Stomach (tissue), 8 donors: ENCODE measurements at regions not wholly inside any gene's neighbourhood (a gene's known extent, or its start where the extent isn't known, plus 50 kb on each side); places are given as distances from the start of the nearest gene placed in this dataset.

Source experiments
- DNase-seq, 2 donors: peaks; one replicate each; pipeline versions ENCODE4 v3.0.0 to v3.0.0-alpha.2; 2013 to 2019
- H3K27ac ChIP-seq, 5 donors: fragments of 200-600 bp in 4 of 5; sonication (generic) in 4 of 5; one replicate each; pipeline ENCODE4 v1.5.1; 2013 to 2019; ENCODE audit warnings: mild to moderate bottlenecking in 1 of 5, moderate library complexity in 1 of 5
- H3K27me3 ChIP-seq, 3 donors: fragments of 200-600 bp; sonication (generic); one replicate each; pipeline ENCODE4 v1.5.1; 2017 to 2019; ENCODE audit warnings: mixed run types in 1 of 3
- H3K36me3 ChIP-seq, 4 donors: fragments of 200-600 bp; sonication (generic); 1 replicate in 3 of 4; 2 replicates in 1 of 4; pipeline ENCODE4 v1.5.1; 2016 to 2019
- H3K4me1 ChIP-seq, 4 donors: fragments of 200-600 bp; sonication (generic); one replicate each; pipeline ENCODE4 v1.5.1; 2016 to 2019
- H3K4me3 ChIP-seq, 4 donors: fragments of 200-600 bp; sonication (generic) in 3 of 4; one replicate each; pipeline ENCODE4 v1.5.1; 2016 to 2019; ENCODE audit warnings: mild to moderate bottlenecking in 1 of 4
- H3K9me3 ChIP-seq, 4 donors: fragments of 200-600 bp; sonication (generic); one replicate each; pipeline ENCODE4 v1.5.1; 2016 to 2019
- EP300 ChIP-seq: sonication (generic); formaldehyde crosslinking; IDR thresholded peaks from one replicate; pipeline ENCODE4 v1.6.1; 2017; ENCODE audit warnings: antibody characterized with exemption
- POLR2A ChIP-seq, 4 donors: fragments of 450-650 bp; IDR thresholded peaks; one replicate each; pipeline ENCODE4 v1.6.1; 2016; ENCODE audit warnings: antibody characterized with exemption in 4 of 4, control low read depth in 2 of 4, mild to moderate bottlenecking in 1 of 4, moderate library complexity in 1 of 4
- POLR2AphosphoS5 ChIP-seq, 3 donors: sonication (generic); formaldehyde crosslinking; IDR thresholded peaks; one replicate each; pipeline ENCODE4 v1.6.1; 2016; ENCODE audit warnings: antibody characterized with exemption in 3 of 3
- WGBS, 5 donors: extraction: QIAGEN DNeasy Blood & Tissue Kit in 3 of 5; methylation state at CpG; one replicate each; pipeline versions ENCODE4 v1.1.5 to v1.1.7; 2013 to 2018; 5-methylcytosine and 5-hydroxymethylcytosine counted together
- intact Hi-C: fragments of 100-400 bp; cut with DNase I; formaldehyde crosslinking; loops from one replicate; pipeline ENCODE4 v1.15.1; 2023; ENCODE audit warnings: low total_unique reads
- TF ChIP-seq, protein P1 (sequence below), 7 experiments: fragments of 450-650 bp in 4 of 7; fragments of 200-600 bp in 3 of 7; sonication (generic) in 3 of 7; IDR thresholded peaks; one replicate each; pipeline ENCODE4 v1.5.1; 2016 to 2019; ENCODE audit warnings: antibody characterized with exemption in 7 of 7, control low read depth in 2 of 7, mild to moderate bottlenecking in 1 of 7
- donor health status: healthy with polysubstance abuse.
- donor health status: Bipolar disorder and iron deficiency.
- donor health status: healthy.

DNA sequence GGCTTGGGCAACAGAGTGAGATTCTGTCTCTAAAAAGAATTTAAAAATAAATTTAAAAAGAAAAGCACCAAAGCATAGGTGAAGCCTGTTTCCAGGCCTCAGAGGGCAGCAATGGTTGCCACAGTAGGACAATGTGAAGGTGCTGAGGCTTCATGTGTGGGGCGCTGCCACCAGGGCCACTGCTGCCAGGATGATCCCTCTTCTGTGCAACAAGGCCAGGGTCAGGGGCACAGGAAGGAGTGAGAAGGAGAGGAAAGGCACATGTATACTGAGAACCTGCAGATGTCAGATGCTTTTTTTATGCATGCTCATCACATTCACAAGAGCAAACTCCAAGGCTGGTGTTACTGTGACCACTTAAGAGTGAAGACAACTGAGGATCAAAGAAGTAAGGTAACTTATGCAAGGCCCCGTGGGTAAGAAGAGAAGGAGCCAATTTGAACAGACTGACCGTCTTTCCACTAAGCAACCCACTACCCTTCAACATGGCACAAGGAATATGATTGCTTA, 79.7 kb upstream of the ACKR3 start:
- WGBS, 5 donors, result 88 to 94% (median 91%) methylated on average over 3 of the region's 3 CpGs
- H3K27ac ChIP-seq, result no peak overlapping the region
- no peak overlapping the region for H3K4me3 ChIP-seq
- DNase-seq, result no peak
- no peaks in the 10 kb centered on the region for H3K9me3 ChIP-seq
- no peak for TF ChIP-seq POLR2A (IDR thresholded peaks at IDR 0.05)
- TF ChIP-seq POLR2AphosphoS5 (IDR thresholded peaks at IDR 0.05), result no peak
- no peak for TF ChIP-seq EP300
- TF ChIP-seq, protein P1, sequence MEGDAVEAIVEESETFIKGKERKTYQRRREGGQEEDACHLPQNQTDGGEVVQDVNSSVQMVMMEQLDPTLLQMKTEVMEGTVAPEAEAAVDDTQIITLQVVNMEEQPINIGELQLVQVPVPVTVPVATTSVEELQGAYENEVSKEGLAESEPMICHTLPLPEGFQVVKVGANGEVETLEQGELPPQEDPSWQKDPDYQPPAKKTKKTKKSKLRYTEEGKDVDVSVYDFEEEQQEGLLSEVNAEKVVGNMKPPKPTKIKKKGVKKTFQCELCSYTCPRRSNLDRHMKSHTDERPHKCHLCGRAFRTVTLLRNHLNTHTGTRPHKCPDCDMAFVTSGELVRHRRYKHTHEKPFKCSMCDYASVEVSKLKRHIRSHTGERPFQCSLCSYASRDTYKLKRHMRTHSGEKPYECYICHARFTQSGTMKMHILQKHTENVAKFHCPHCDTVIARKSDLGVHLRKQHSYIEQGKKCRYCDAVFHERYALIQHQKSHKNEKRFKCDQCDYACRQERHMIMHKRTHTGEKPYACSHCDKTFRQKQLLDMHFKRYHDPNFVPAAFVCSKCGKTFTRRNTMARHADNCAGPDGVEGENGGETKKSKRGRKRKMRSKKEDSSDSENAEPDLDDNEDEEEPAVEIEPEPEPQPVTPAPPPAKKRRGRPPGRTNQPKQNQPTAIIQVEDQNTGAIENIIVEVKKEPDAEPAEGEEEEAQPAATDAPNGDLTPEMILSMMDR (IDR thresholded peaks at IDR 0.05), result no peak
- no peaks in the 10 kb centered on the region for H3K4me1 ChIP-seq
- H3K27me3 ChIP-seq, result no peaks in the 10 kb centered on the region
- intact Hi-C loops, result no loop called here
- H3K36me3 ChIP-seq, result peaks cover 0 to 7% (median 0%) of the 10 kb centered on the region in 4 donors

DNA sequence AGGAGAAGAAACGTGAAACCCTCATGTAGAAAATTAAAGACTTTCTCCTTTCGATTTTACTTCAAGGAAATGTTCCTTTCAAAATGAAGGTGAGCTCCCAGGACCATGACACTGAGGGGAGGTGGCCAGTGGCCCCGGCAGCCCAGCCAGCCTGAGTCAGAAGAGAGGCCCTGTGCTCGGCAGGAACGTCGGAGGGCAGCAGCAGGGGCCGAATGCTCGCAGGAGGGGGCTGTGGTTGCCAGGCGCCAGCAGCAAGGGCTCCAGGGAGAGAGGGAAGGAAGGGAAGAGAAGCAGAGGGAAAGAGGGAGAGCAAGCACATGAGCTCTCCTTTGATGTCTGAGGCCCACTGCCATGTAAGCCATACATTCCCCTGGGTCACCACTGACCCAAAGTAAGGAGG, 73.3 kb upstream of the ACKR3 start:
- Histone ChIP-seq H3K36me3 (peaks cover 0 to 6% (median 0%) of the 10 kb centered on the region in 4 donors), H3K4me1 (no peaks in the 10 kb centered on the region), H3K4me3 (no peak overlapping the region), H3K27me3 (peaks cover 0 to 4% (median 0%) of the 10 kb centered on the region in 3 donors), H3K9me3 (no peaks in the 10 kb centered on the region), H3K27ac (no peak overlapping the region)
- WGBS, 5 donors, result 78 to 89% (median 87%) methylated on average over 9 of the region's 9 CpGs
- intact Hi-C loops, result no loop called here
- TF ChIP-seq EP300, result no peak
- no peak for TF ChIP-seq POLR2AphosphoS5 (IDR thresholded peaks at IDR 0.05)
- TF ChIP-seq, protein P1 (IDR thresholded peaks at IDR 0.05), result no peak
- no peak for TF ChIP-seq POLR2A (IDR thresholded peaks at IDR 0.05)
- no peak for DNase-seq

DNA sequence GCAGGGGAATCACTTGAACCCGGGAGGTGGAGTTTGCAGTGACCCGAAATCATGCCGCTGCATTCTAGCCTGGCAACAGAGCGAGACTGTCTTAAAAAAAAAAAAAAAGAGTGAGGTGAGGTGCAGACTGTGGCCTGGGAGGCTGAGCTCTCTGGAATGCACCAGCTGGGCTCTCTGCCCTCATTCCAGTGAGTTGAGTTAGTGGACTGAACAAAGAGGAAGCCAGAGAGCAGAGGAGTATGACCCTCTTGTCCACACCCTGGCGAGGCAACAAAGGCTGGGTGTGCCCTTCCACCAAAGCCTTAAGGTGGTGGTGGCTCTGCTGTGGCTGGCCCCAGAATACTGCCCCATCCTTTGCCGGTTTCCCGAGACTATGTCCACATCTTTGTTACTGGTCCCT, 71.3 kb upstream of the ACKR3 start:
- no peak overlapping the region for H3K4me3 ChIP-seq
- no peak for DNase-seq
- H3K4me1 ChIP-seq, result peaks cover 0 to 4% (median 0%) of the 10 kb centered on the region in 4 donors
- intact Hi-C loops, result no loop called here
- peaks cover 0 to 6% (median 0%) of the 10 kb centered on the region in 4 donors for H3K36me3 ChIP-seq
- peaks cover 0 to 4% (median 0%) of the 10 kb centered on the region in 3 donors for H3K27me3 ChIP-seq
- 79 to 85% (median 85%) methylated on average over 7 of the region's 7 CpGs for WGBS, 5 donors
- H3K27ac ChIP-seq, result no peak overlapping the region
- H3K9me3 ChIP-seq, result no peaks in the 10 kb centered on the region
- TF ChIP-seq POLR2A (IDR thresholded peaks at IDR 0.05) (no peak), EP300 (no peak), POLR2AphosphoS5 (IDR thresholded peaks at IDR 0.05) (no peak)
- TF ChIP-seq, protein P1 (IDR thresholded peaks at IDR 0.05), result no peak

- H3K36me3 ChIP-seq, result peaks cover 0 to 6% (median 0%) of the 10 kb centered on the region in 4 donors
- intact Hi-C loops, result no loop called here
- 72 to 90% (median 83%) methylated on average over 14 of the region's 14 CpGs for WGBS, 5 donors
- H3K27me3 ChIP-seq, result peaks cover 0 to 4% (median 0%) of the 10 kb centered on the region in 3 donors
- no peak overlapping the region for H3K27ac ChIP-seq
- H3K4me1 ChIP-seq, result peaks cover 0 to 4% (median 0%) of the 10 kb centered on the region in 4 donors
- no peak for TF ChIP-seq EP300
- TF ChIP-seq POLR2A (IDR thresholded peaks at IDR 0.05), result no peak
- TF ChIP-seq, protein P1 (IDR thresholded peaks at IDR 0.05), result no peak
- TF ChIP-seq POLR2AphosphoS5 (IDR thresholded peaks at IDR 0.05), result no peak
- no peak overlapping the region for H3K4me3 ChIP-seq
- no peak for DNase-seq
- H3K9me3 ChIP-seq, result no peaks in the 10 kb centered on the region
These were observed 69.7 kb upstream of the ACKR3 start for GRCh38 chr2:236499691-236500578.
